ENCODE measurements at regions not wholly inside any gene's neighbourhood (a gene's known extent, or its start where the extent isn't known, plus 50 kb on each side); places are given as distances from the start of the nearest gene placed in this dataset.

- ATAC-seq = no peak
Measured at GRCh38 chr20:55918471-55918870, 86.8 kb downstream of the CBLN4 start.

GRCh38 chr20:55893031-55893430 lies 112.3 kb downstream of the CBLN4 start:
- ATAC-seq = no peak
- no peak for TF ChIP-seq PPARA (CRISPR knock-in tag; IDR thresholded peaks at IDR 0.05; ENCODE audit: borderline replicate concordance)
- TF ChIP-seq ESRRG (CRISPR knock-in tag; IDR thresholded peaks at IDR 0.05) = no peak
- TF ChIP-seq BACH2 (CRISPR knock-in tag; IDR thresholded peaks at IDR 0.05; ENCODE audit: borderline replicate concordance) = no peak
- TF ChIP-seq ZNF70 (CRISPR knock-in tag; IDR thresholded peaks at IDR 0.05) = no peak
- TF ChIP-seq OSR1 (CRISPR knock-in tag; IDR thresholded peaks at IDR 0.05) = no peak
- TF ChIP-seq ISL1 (CRISPR knock-in tag; IDR thresholded peaks at IDR 0.05) = no peak
- TF ChIP-seq CSRNP3 (CRISPR knock-in tag; IDR thresholded peaks at IDR 0.05) = no peak
- TF ChIP-seq SNAI2 (CRISPR knock-in tag; IDR thresholded peaks at IDR 0.05) = no peak

More at GRCh38 chr20:55918471-55918870, 86.8 kb downstream of the CBLN4 start:
- no peak for TF ChIP-seq ZFP30 (CRISPR knock-in tag; IDR thresholded peaks at IDR 0.05)
- no peak for TF ChIP-seq RARB (CRISPR knock-in tag; IDR thresholded peaks at IDR 0.05)
- TF ChIP-seq SNAI2 (CRISPR knock-in tag; IDR thresholded peaks at IDR 0.05) = no peak
- TF ChIP-seq ZNF70 (CRISPR knock-in tag; IDR thresholded peaks at IDR 0.05) = no peak
- no peak for TF ChIP-seq CREB5 (CRISPR knock-in tag; IDR thresholded peaks at IDR 0.05; ENCODE audit: low read depth)
- TF ChIP-seq POU6F1 (CRISPR knock-in tag; IDR thresholded peaks at IDR 0.05; ENCODE audit: borderline replicate concordance, low read depth) = no peak
- TF ChIP-seq PATZ1 (CRISPR knock-in tag; IDR thresholded peaks at IDR 0.05; ENCODE audit: borderline replicate concordance) = no peak
- TF ChIP-seq CSRNP3 (CRISPR knock-in tag; IDR thresholded peaks at IDR 0.05) = no peak
- no peak for TF ChIP-seq TOX (CRISPR knock-in tag; IDR thresholded peaks at IDR 0.05; ENCODE audit: borderline replicate concordance)
- no peak for TF ChIP-seq TCF4 (CRISPR knock-in tag; IDR thresholded peaks at IDR 0.05; ENCODE audit: borderline replicate concordance)
- no peak for TF ChIP-seq CSDC2 (CRISPR knock-in tag; IDR thresholded peaks at IDR 0.05)
- TF ChIP-seq ZFP3 (CRISPR knock-in tag; IDR thresholded peaks at IDR 0.05) = no peak
- no peak for TF ChIP-seq ZNF565 (CRISPR knock-in tag; conservative IDR thresholded peaks at IDR 0.05; ENCODE audit: low read depth)
- no peak for TF ChIP-seq BACH2 (CRISPR knock-in tag; IDR thresholded peaks at IDR 0.05; ENCODE audit: borderline replicate concordance)
- no peak for TF ChIP-seq ARNTL (CRISPR knock-in tag; IDR thresholded peaks at IDR 0.05; ENCODE audit: borderline replicate concordance, low read depth)
- no peak for TF ChIP-seq TSHZ2 (CRISPR knock-in tag; IDR thresholded peaks at IDR 0.05)
- no peak for TF ChIP-seq ZNF8 (CRISPR knock-in tag; IDR thresholded peaks at IDR 0.05)
- no peak for TF ChIP-seq ESRRG (CRISPR knock-in tag; IDR thresholded peaks at IDR 0.05)
- TF ChIP-seq ISL1 (CRISPR knock-in tag; IDR thresholded peaks at IDR 0.05) = no peak
- no peak for TF ChIP-seq ZC3H10 (CRISPR knock-in tag; IDR thresholded peaks at IDR 0.05)

All from SK-N-SH treated with all-trans-retinoic acid at 6 μM for 48 hours (cell line).